K562 (cell line): ENCODE measurements at regions not wholly inside any gene's neighbourhood (a gene's known extent, or its start where the extent isn't known, plus 50 kb on each side); places are given as distances from the start of the nearest gene placed in this dataset.

Experiments
- DMBX1 ChIP-seq: fragments of 250-450 bp; sonication (Bioruptor Pico); IDR thresholded peaks from 2 replicates; pipeline ENCODE4 v1.8.0; 2022; ENCODE audit warnings: inconsistent platforms, mild to moderate bottlenecking, moderate library complexity, borderline replicate concordance
- JUN ChIP-seq, 2 experiments: sonication (generic) in 1 of 2; formaldehyde crosslinking in 1 of 2; IDR thresholded peaks; 2 replicates each; pipeline versions ENCODE4 v1.6.1 to v1.8.0; 2012 to 2022; ENCODE audit warnings: borderline replicate concordance in 2 of 2, mild to moderate bottlenecking in 2 of 2, improper control_type of control experiment in 1 of 2, low read depth in 1 of 2, low read length in 1 of 2, missing genetic modification reagents in 1 of 2
- KDM1A ChIP-seq, 2 experiments: fragments of 450-650 bp; IDR thresholded peaks; 2 replicates each; pipeline ENCODE4 v1.6.1; 2016; ENCODE audit warnings: mild to moderate bottlenecking in 2 of 2
- RBFOX2 ChIP-seq: fragments of 200-400 bp; formaldehyde crosslinking; IDR thresholded peaks from 2 replicates; pipeline ENCODE4 v1.6.1; 2017; ENCODE audit warnings: low read depth, mild to moderate bottlenecking, low read length, moderate library complexity
- SOX6 ChIP-seq: fragments of 450-650 bp; IDR thresholded peaks from 2 replicates; pipeline ENCODE4 v1.6.1; 2014; ENCODE audit warnings: mild to moderate bottlenecking
- STAT5B ChIP-seq: fragments of 250-450 bp; sonication (Bioruptor Pico); IDR thresholded peaks from 2 replicates; pipeline ENCODE4 v1.8.0; 2021; ENCODE audit warnings: mild to moderate bottlenecking, inconsistent platforms
- TFAM ChIP-seq: fragments of 250-450 bp; sonication (Bioruptor Pico); conservative IDR thresholded peaks from 2 replicates; pipeline ENCODE4 v1.5.0; 2021; ENCODE audit warnings: mild to moderate bottlenecking, moderate library complexity
- ZNF143 ChIP-seq: sonication (generic); formaldehyde crosslinking; IDR thresholded peaks from 2 replicates; pipeline ENCODE4 v1.9.0; 2022; ENCODE audit warnings: mild to moderate bottlenecking, missing genetic modification reagents
- TF ChIP-seq, protein P1 (sequence below), 2 experiments: fragments of 450-650 bp; IDR thresholded peaks; 2 replicates each; pipeline ENCODE4 v1.6.1; 2018; ENCODE audit warnings: mild to moderate bottlenecking in 2 of 2, low read depth in 1 of 2; ENCODE audit not compliant: partially characterized antibody in 2 of 2
- TF ChIP-seq, protein P2 (sequence below): fragments of 450-650 bp; IDR thresholded peaks from 2 replicates; pipeline ENCODE4 v1.6.1; 2016; ENCODE audit warnings: mild to moderate bottlenecking, moderate library complexity
- TF ChIP-seq, protein P3 (sequence below): fragments of 450-650 bp; IDR thresholded peaks from 2 replicates; pipeline ENCODE4 v1.6.1; 2016; ENCODE audit warnings: borderline replicate concordance

DNA sequence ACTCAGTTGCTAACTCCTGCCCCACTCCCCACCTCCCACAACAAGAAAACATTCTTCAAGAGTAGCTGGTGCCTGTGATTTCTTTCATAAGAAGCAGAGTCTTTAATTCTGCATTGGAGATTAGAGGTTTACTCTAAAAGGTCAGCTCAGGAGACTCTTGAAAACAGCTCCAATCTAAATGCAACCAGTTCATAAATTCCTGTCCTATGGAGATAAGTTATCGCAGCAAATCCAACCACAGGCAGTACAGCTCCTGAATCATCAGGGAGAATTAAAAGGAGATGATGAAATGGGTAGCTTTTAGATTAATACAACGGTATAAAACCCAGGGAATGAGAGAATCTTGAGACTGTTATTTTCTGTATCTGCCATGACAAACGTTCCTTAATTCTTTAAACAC, 130.7 kb downstream of the SOCS6 start (continued):
- TF ChIP-seq, protein P1, sequence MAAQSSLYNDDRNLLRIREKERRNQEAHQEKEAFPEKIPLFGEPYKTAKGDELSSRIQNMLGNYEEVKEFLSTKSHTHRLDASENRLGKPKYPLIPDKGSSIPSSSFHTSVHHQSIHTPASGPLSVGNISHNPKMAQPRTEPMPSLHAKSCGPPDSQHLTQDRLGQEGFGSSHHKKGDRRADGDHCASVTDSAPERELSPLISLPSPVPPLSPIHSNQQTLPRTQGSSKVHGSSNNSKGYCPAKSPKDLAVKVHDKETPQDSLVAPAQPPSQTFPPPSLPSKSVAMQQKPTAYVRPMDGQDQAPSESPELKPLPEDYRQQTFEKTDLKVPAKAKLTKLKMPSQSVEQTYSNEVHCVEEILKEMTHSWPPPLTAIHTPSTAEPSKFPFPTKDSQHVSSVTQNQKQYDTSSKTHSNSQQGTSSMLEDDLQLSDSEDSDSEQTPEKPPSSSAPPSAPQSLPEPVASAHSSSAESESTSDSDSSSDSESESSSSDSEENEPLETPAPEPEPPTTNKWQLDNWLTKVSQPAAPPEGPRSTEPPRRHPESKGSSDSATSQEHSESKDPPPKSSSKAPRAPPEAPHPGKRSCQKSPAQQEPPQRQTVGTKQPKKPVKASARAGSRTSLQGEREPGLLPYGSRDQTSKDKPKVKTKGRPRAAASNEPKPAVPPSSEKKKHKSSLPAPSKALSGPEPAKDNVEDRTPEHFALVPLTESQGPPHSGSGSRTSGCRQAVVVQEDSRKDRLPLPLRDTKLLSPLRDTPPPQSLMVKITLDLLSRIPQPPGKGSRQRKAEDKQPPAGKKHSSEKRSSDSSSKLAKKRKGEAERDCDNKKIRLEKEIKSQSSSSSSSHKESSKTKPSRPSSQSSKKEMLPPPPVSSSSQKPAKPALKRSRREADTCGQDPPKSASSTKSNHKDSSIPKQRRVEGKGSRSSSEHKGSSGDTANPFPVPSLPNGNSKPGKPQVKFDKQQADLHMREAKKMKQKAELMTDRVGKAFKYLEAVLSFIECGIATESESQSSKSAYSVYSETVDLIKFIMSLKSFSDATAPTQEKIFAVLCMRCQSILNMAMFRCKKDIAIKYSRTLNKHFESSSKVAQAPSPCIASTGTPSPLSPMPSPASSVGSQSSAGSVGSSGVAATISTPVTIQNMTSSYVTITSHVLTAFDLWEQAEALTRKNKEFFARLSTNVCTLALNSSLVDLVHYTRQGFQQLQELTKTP (IDR thresholded peaks at IDR 0.05; ENCODE audit: low read depth in 1 of 2, partially characterized antibody in 2 of 2): no peak
- TF ChIP-seq DMBX1 (CRISPR knock-in tag): no peak
- no peak for TF ChIP-seq RBFOX2
- no peak for TF ChIP-seq ZNF143 (CRISPR knock-in tag)
- TF ChIP-seq TFAM (CRISPR knock-in tag): no peak
- TF ChIP-seq KDM1A (IDR thresholded peaks at IDR 0.05): peak; percentile 39 to 50; a peak in 2 of 4 replicates
- TF ChIP-seq, protein P2, sequence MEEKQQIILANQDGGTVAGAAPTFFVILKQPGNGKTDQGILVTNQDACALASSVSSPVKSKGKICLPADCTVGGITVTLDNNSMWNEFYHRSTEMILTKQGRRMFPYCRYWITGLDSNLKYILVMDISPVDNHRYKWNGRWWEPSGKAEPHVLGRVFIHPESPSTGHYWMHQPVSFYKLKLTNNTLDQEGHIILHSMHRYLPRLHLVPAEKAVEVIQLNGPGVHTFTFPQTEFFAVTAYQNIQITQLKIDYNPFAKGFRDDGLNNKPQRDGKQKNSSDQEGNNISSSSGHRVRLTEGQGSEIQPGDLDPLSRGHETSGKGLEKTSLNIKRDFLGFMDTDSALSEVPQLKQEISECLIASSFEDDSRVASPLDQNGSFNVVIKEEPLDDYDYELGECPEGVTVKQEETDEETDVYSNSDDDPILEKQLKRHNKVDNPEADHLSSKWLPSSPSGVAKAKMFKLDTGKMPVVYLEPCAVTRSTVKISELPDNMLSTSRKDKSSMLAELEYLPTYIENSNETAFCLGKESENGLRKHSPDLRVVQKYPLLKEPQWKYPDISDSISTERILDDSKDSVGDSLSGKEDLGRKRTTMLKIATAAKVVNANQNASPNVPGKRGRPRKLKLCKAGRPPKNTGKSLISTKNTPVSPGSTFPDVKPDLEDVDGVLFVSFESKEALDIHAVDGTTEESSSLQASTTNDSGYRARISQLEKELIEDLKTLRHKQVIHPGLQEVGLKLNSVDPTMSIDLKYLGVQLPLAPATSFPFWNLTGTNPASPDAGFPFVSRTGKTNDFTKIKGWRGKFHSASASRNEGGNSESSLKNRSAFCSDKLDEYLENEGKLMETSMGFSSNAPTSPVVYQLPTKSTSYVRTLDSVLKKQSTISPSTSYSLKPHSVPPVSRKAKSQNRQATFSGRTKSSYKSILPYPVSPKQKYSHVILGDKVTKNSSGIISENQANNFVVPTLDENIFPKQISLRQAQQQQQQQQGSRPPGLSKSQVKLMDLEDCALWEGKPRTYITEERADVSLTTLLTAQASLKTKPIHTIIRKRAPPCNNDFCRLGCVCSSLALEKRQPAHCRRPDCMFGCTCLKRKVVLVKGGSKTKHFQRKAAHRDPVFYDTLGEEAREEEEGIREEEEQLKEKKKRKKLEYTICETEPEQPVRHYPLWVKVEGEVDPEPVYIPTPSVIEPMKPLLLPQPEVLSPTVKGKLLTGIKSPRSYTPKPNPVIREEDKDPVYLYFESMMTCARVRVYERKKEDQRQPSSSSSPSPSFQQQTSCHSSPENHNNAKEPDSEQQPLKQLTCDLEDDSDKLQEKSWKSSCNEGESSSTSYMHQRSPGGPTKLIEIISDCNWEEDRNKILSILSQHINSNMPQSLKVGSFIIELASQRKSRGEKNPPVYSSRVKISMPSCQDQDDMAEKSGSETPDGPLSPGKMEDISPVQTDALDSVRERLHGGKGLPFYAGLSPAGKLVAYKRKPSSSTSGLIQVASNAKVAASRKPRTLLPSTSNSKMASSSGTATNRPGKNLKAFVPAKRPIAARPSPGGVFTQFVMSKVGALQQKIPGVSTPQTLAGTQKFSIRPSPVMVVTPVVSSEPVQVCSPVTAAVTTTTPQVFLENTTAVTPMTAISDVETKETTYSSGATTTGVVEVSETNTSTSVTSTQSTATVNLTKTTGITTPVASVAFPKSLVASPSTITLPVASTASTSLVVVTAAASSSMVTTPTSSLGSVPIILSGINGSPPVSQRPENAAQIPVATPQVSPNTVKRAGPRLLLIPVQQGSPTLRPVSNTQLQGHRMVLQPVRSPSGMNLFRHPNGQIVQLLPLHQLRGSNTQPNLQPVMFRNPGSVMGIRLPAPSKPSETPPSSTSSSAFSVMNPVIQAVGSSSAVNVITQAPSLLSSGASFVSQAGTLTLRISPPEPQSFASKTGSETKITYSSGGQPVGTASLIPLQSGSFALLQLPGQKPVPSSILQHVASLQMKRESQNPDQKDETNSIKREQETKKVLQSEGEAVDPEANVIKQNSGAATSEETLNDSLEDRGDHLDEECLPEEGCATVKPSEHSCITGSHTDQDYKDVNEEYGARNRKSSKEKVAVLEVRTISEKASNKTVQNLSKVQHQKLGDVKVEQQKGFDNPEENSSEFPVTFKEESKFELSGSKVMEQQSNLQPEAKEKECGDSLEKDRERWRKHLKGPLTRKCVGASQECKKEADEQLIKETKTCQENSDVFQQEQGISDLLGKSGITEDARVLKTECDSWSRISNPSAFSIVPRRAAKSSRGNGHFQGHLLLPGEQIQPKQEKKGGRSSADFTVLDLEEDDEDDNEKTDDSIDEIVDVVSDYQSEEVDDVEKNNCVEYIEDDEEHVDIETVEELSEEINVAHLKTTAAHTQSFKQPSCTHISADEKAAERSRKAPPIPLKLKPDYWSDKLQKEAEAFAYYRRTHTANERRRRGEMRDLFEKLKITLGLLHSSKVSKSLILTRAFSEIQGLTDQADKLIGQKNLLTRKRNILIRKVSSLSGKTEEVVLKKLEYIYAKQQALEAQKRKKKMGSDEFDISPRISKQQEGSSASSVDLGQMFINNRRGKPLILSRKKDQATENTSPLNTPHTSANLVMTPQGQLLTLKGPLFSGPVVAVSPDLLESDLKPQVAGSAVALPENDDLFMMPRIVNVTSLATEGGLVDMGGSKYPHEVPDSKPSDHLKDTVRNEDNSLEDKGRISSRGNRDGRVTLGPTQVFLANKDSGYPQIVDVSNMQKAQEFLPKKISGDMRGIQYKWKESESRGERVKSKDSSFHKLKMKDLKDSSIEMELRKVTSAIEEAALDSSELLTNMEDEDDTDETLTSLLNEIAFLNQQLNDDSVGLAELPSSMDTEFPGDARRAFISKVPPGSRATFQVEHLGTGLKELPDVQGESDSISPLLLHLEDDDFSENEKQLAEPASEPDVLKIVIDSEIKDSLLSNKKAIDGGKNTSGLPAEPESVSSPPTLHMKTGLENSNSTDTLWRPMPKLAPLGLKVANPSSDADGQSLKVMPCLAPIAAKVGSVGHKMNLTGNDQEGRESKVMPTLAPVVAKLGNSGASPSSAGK: no peak
- no peak for TF ChIP-seq STAT5B (CRISPR knock-in tag)
- TF ChIP-seq SOX6: no peak
- TF ChIP-seq, protein P3, sequence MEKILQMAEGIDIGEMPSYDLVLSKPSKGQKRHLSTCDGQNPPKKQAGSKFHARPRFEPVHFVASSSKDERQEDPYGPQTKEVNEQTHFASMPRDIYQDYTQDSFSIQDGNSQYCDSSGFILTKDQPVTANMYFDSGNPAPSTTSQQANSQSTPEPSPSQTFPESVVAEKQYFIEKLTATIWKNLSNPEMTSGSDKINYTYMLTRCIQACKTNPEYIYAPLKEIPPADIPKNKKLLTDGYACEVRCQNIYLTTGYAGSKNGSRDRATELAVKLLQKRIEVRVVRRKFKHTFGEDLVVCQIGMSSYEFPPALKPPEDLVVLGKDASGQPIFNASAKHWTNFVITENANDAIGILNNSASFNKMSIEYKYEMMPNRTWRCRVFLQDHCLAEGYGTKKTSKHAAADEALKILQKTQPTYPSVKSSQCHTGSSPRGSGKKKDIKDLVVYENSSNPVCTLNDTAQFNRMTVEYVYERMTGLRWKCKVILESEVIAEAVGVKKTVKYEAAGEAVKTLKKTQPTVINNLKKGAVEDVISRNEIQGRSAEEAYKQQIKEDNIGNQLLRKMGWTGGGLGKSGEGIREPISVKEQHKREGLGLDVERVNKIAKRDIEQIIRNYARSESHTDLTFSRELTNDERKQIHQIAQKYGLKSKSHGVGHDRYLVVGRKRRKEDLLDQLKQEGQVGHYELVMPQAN: no peak
- TF ChIP-seq JUN (IDR thresholded peaks at IDR 0.05; ENCODE audit: borderline replicate concordance, low read depth, low read length): no peak
- no peak for TF ChIP-seq JUN (CRISPR knock-in tag; IDR thresholded peaks at IDR 0.05; ENCODE audit: borderline replicate concordance)
